Gastroesophageal sphincter (tissue), 4 donors: ENCODE measurements at regions not wholly inside any gene's neighbourhood (a gene's known extent, or its start where the extent isn't known, plus 50 kb on each side); places are given as distances from the start of the nearest gene placed in this dataset.
"Not testable (repeated sequence)": the region's sequence is repeated elsewhere in the genome, so short reads cannot be mapped to it uniquely, and the experiment has no call there.

Experiments
- ATAC-seq: fragments of 150-250 bp; one replicate; pipeline ENCODE4 v1.9.1; 2016; ENCODE audit warnings: mild to moderate bottlenecking, moderate library complexity
- H3K27ac ChIP-seq, 4 donors: fragments of 200-600 bp; sonication (generic) in 3 of 4; 1 replicate in 3 of 4; 2 replicates in 1 of 4; pipeline ENCODE4 v1.5.1; 2016 to 2019
- H3K27me3 ChIP-seq: fragments of 200-600 bp; sonication (generic); one replicate; pipeline ENCODE4 v1.5.1; 2019
- H3K36me3 ChIP-seq, 2 donors: fragments of 200-600 bp; sonication (generic); one replicate each; pipeline ENCODE4 v1.5.1; 2019; ENCODE audit warnings: control low read depth in 1 of 2
- H3K4me1 ChIP-seq, 3 donors: fragments of 200-600 bp; sonication (generic); 1 replicate in 2 of 3; 2 replicates in 1 of 3; pipeline ENCODE4 v1.5.1; 2016 to 2019; ENCODE audit warnings: control low read depth in 2 of 3
- H3K4me3 ChIP-seq, 2 donors: fragments of 200-600 bp; sonication (generic); one replicate each; pipeline ENCODE4 v1.5.1; 2019; ENCODE audit warnings: mild to moderate bottlenecking in 1 of 2, moderate library complexity in 1 of 2
- H3K9me3 ChIP-seq, 3 donors: fragments of 200-600 bp; sonication (generic); one replicate each; pipeline ENCODE4 v1.5.1; 2017 to 2019; ENCODE audit warnings: control low read depth in 2 of 3
- EP300 ChIP-seq: sonication (generic); formaldehyde crosslinking; IDR thresholded peaks from one replicate; pipeline ENCODE4 v1.6.1; 2017; ENCODE audit warnings: antibody characterized with exemption, mild to moderate bottlenecking
- POLR2A ChIP-seq, 2 donors: fragments of 450-650 bp; IDR thresholded peaks; one replicate each; pipeline ENCODE4 v1.6.1; 2017; ENCODE audit warnings: antibody characterized with exemption in 2 of 2, mild to moderate bottlenecking in 2 of 2, moderate library complexity in 1 of 2
- POLR2AphosphoS5 ChIP-seq: sonication (generic); formaldehyde crosslinking; IDR thresholded peaks from one replicate; pipeline ENCODE4 v1.6.1; 2017; ENCODE audit warnings: antibody characterized with exemption
- WGBS, 2 donors: methylation state at CpG; one replicate each; pipeline ENCODE4 v1.1.5; 2018; ENCODE audit warnings: low coverage in 1 of 2; 5-methylcytosine and 5-hydroxymethylcytosine counted together
- TF ChIP-seq, protein P1 (sequence below), 4 experiments: fragments of 200-600 bp in 2 of 4; fragments of 450-650 bp in 2 of 4; sonication (generic) in 1 of 4; IDR thresholded peaks; one replicate each; pipeline ENCODE4 v1.5.1; 2017 to 2019; ENCODE audit warnings: antibody characterized with exemption in 4 of 4, mild to moderate bottlenecking in 2 of 4, moderate library complexity in 2 of 4

DNA sequence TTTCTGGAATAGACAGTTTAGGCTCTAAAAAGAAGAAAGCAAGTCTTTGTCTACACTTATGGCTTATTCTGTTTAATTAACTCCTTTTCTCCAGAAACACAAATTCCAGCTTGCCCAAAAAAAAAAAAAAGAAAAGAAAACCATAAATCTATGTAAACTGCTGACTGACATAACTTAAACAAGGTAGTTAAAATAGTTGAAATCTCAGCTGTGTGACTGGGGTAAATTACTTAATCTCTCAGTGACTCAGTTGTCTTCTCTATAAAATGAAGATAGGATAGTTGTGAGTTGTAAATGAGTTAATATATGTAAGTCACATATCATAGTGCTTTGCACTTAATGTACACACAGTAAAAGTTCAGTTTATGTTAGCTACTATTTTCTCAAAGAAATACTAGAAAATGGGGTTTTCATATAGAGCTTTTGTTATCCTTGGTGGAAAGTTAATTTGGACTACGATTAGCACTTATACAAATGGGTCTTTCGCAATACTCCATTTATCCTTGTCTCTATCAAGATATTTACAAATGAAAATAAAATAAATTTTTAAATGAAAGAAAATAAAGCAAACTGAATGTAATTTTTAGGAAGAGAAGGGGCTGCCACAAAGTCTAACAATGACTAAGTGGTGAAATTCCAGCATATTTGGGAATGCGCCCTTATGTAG is 200.9 kb downstream of the MBL2 start:
- ATAC-seq, result no peak
- no peak overlapping the region for H3K4me3 ChIP-seq
- H3K27ac ChIP-seq, result no peak overlapping the region
- H3K36me3 ChIP-seq, result no peaks in the 10 kb centered on the region
- TF ChIP-seq POLR2AphosphoS5, result no peak
- TF ChIP-seq, protein P1, sequence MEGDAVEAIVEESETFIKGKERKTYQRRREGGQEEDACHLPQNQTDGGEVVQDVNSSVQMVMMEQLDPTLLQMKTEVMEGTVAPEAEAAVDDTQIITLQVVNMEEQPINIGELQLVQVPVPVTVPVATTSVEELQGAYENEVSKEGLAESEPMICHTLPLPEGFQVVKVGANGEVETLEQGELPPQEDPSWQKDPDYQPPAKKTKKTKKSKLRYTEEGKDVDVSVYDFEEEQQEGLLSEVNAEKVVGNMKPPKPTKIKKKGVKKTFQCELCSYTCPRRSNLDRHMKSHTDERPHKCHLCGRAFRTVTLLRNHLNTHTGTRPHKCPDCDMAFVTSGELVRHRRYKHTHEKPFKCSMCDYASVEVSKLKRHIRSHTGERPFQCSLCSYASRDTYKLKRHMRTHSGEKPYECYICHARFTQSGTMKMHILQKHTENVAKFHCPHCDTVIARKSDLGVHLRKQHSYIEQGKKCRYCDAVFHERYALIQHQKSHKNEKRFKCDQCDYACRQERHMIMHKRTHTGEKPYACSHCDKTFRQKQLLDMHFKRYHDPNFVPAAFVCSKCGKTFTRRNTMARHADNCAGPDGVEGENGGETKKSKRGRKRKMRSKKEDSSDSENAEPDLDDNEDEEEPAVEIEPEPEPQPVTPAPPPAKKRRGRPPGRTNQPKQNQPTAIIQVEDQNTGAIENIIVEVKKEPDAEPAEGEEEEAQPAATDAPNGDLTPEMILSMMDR (IDR thresholded peaks at IDR 0.05), result no peak
- no peak for TF ChIP-seq POLR2A (IDR thresholded peaks at IDR 0.05)
- no peak for TF ChIP-seq EP300
- H3K4me1 ChIP-seq, result no peaks in the 10 kb centered on the region
- no peaks in the 10 kb centered on the region for H3K9me3 ChIP-seq
- peaks cover 5% of the 10 kb centered on the region for H3K27me3 ChIP-seq
- WGBS, 2 donors, result 60 to 77% methylated on average over 3 of the region's 3 CpGs

DNA sequence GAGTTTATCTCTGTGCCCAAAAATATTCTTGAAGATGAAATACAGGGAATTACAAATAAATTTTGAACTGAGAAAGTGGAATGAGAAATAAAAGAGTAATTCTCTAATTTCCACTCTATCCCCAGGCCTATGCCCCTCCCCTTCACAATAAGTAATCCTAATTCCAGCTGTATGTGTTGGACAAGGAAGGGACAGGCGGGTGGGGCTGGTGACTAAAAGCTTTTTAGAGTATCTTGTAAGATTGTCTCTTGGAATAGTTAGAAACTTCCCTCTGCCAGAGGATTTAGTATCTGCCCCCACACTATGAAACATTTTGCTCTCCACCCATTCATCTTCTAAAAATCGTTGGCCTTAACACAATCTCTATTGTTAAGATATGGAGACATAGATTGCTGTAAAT is 199.2 kb downstream of the MBL2 start:
- WGBS, 2 donors, result 41% methylated on average over 2 of the region's 2 CpGs; no CpG with 5 or more reads in 1 of the 2 donors
- no peak overlapping the region for H3K4me3 ChIP-seq
- TF ChIP-seq POLR2A (IDR thresholded peaks at IDR 0.05) (no peak), EP300 (no peak), POLR2AphosphoS5 (no peak)
- TF ChIP-seq, protein P1 (IDR thresholded peaks at IDR 0.05), result no peak
- H3K4me1 ChIP-seq, result no peaks in the 10 kb centered on the region
- peaks cover 5% of the 10 kb centered on the region for H3K27me3 ChIP-seq
- no peaks in the 10 kb centered on the region for H3K36me3 ChIP-seq
- ATAC-seq, result no peak
- H3K27ac ChIP-seq, result no peak overlapping the region
- H3K9me3 ChIP-seq, result no peaks in the 10 kb centered on the region

DNA sequence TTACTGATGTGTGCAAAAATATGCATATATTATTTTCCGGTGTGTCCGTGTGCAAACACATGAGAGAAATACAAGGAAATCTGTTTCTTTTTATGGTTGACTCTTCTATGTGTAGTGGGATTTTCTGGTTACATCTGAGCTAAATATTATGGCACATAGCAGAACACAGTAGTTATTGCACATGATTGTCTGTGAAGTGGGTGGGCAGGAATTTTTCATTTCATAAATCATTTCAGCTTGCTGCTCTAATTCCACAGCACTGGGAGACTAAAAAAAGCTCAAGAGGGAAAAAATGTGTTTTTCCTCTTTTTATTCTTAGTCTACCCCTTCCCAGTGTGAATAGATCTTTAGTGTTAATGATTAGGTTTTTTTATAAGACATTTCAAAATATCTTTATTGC is 197.9 kb downstream of the MBL2 start:
- ATAC-seq, result no peak
- H3K9me3 ChIP-seq, result no peaks in the 10 kb centered on the region
- H3K4me1 ChIP-seq, result no peaks in the 10 kb centered on the region
- WGBS, 2 donors, result 17 to 33% methylated on average over 2 of the region's 2 CpGs
- peaks cover under 1% of the 10 kb centered on the region for H3K27me3 ChIP-seq
- TF ChIP-seq EP300 (no peak), POLR2A (IDR thresholded peaks at IDR 0.05) (no peak), POLR2AphosphoS5 (no peak)
- TF ChIP-seq, protein P1 (IDR thresholded peaks at IDR 0.05), result no peak
- no peak overlapping the region for H3K4me3 ChIP-seq
- H3K36me3 ChIP-seq, result no peaks in the 10 kb centered on the region
- no peak overlapping the region for H3K27ac ChIP-seq

DNA sequence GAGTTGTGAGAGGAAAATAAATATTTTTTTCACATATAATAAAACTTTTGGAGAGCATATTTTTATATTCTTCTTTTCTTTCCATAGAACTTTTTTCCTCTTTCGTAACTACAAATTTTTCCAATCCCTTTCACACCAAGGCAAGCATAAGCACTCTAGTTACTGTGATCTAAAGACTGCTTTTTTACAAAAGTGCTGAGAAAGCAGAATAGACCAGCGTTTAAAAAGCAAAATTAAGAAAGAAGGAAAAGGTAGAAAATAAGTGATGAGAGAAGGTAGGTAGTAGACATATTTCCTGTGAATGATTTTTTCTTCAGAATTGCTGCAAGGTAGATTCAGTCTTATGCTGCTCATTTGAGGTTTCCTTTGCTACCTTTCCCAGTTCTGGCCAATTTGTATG is 195.5 kb downstream of the MBL2 start:
- no peak for ATAC-seq
- WGBS, 2 donors, result 66 to 88% methylated on average over 1 to 2 of the region's 2 CpGs
- TF ChIP-seq POLR2A (IDR thresholded peaks at IDR 0.05), result no peak
- TF ChIP-seq, protein P1 (IDR thresholded peaks at IDR 0.05), result no peak
- no peak for TF ChIP-seq POLR2AphosphoS5
- TF ChIP-seq EP300, result no peak

DNA sequence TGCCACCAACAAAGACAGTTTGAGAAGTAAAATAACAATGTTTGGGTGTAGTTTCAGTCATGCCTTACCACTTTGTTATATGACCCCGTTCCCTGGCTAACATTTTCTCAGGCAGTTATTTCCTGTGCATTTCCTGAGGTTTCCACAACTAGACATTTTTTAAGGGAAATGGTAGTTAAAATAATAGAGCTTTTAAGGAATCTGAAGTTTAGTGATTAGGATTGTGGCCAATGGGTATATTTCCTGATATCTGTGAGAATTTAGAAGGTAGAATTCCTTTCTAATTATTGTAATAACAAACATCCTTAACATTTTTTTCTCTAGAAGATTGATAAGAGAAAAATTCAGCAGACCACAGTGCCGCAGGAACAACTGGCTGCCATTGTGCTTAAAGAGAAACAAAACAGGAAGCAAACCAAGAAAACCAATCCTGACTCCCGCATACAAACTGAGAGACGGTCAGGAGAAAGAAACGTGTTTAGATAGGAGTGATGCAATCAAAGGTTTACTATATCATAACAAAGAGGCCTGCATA is 193.6 kb downstream of the MBL2 start:
- Histone ChIP-seq H3K9me3 (no peaks in the 10 kb centered on the region), H3K4me3 (no peak overlapping the region), H3K27ac (no peak overlapping the region), H3K36me3 (no peaks in the 10 kb centered on the region), H3K27me3 (no peaks in the 10 kb centered on the region), H3K4me1 (no peaks in the 10 kb centered on the region)
- WGBS, 2 donors, result 22 to 33% methylated on average over 4 to 5 of the region's 5 CpGs
- TF ChIP-seq POLR2A (IDR thresholded peaks at IDR 0.05) (no peak), POLR2AphosphoS5 (no peak), EP300 (no peak)
- TF ChIP-seq, protein P1 (IDR thresholded peaks at IDR 0.05), result no peak
- ATAC-seq, result no peak

More for the DNA sequence above, 195.5 kb downstream of the MBL2 start:
- no peaks in the 10 kb centered on the region for H3K4me1 ChIP-seq
- H3K9me3 ChIP-seq, result no peaks in the 10 kb centered on the region
- H3K27ac ChIP-seq, result no peak overlapping the region
- H3K36me3 ChIP-seq, result no peaks in the 10 kb centered on the region
- no peaks in the 10 kb centered on the region for H3K27me3 ChIP-seq
- H3K4me3 ChIP-seq, result no peak overlapping the region

DNA sequence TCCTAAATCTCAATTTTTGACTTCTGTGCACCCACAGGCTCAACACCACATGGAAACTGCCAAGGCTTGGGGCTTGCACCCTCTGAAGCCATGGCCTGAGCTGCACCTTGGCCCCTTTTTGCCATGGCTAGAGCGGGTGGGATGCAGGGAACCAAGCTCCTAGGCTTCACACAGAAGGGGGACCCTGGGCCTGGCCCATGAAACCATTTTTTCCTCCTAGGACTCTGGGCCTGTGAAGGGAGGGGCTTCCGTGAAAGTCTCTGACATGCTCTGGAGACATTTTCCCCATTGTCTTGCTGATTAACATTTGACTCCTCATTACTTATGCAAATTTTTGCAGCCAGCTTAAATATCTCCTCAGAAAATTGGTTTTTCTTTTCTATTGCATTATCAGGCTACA is 190.9 kb downstream of the MBL2 start:
- 86% methylated on average over 2 of the region's 2 CpGs; no CpG with 5 or more reads in 1 of the 2 donors for WGBS, 2 donors
- not testable (repeated sequence) for ATAC-seq

More for the DNA sequence above, 190.9 kb downstream of the MBL2 start:
- H3K9me3 ChIP-seq, result peaks cover 0 to 15% (median 0%) of the 10 kb centered on the region in 3 donors
- H3K36me3 ChIP-seq, H3K4me3 ChIP-seq, H3K27me3 ChIP-seq, H3K27ac ChIP-seq, H3K4me1 ChIP-seq: not testable (repeated sequence)
